Body of pancreas (tissue), 4 donors: ENCODE measurements at regions not wholly inside any gene's neighbourhood (a gene's known extent, or its start where the extent isn't known, plus 50 kb on each side); places are given as distances from the start of the nearest gene placed in this dataset.

Source experiments
- POLR2A ChIP-seq, 3 donors: fragments of 450-650 bp; IDR thresholded peaks; one replicate each; pipeline ENCODE4 v1.6.1; 2016; ENCODE audit warnings: antibody characterized with exemption in 3 of 3, mild to moderate bottlenecking in 2 of 3
- TF ChIP-seq, protein P1 (sequence below), 7 experiments: fragments of 450-650 bp in 4 of 7; fragments of 200-600 bp in 3 of 7; sonication (generic) in 3 of 7; IDR thresholded peaks; one replicate each; pipeline ENCODE4 v1.5.1; 2016 to 2019; ENCODE audit warnings: antibody characterized with exemption in 7 of 7

DNA sequence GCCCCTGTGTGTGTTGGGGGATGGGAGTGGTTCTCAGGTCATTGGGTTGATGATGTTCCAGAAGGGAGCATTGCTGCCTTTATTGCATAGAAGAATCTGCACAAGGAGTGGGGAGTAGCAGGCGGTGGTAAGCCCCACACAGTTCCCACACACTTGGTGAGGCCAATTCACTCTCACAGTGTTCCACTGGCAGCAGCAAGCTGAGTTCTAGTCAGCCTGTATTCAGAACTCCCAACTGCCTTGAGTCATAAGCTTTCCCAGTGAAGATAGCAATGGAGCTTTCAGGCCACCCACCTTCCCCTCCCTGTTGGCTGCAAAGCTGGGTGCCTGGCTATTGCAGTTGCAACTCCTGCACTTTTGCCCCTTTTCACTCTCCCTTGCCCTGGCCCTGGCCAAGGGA, 181.1 kb upstream of the RBMS3 start:
- TF ChIP-seq, protein P1, sequence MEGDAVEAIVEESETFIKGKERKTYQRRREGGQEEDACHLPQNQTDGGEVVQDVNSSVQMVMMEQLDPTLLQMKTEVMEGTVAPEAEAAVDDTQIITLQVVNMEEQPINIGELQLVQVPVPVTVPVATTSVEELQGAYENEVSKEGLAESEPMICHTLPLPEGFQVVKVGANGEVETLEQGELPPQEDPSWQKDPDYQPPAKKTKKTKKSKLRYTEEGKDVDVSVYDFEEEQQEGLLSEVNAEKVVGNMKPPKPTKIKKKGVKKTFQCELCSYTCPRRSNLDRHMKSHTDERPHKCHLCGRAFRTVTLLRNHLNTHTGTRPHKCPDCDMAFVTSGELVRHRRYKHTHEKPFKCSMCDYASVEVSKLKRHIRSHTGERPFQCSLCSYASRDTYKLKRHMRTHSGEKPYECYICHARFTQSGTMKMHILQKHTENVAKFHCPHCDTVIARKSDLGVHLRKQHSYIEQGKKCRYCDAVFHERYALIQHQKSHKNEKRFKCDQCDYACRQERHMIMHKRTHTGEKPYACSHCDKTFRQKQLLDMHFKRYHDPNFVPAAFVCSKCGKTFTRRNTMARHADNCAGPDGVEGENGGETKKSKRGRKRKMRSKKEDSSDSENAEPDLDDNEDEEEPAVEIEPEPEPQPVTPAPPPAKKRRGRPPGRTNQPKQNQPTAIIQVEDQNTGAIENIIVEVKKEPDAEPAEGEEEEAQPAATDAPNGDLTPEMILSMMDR (IDR thresholded peaks at IDR 0.05), result no peak
- TF ChIP-seq POLR2A (IDR thresholded peaks at IDR 0.05), result no peak
